ENCODE measurements at regions not wholly inside any gene's neighbourhood (a gene's known extent, or its start where the extent isn't known, plus 50 kb on each side); places are given as distances from the start of the nearest gene placed in this dataset.
"Not testable (repeated sequence)": the region's sequence is repeated elsewhere in the genome, so short reads cannot be mapped to it uniquely, and the experiment has no call there.

GRCh38 chr1:178607718-178608408 lies 95.0 kb downstream of the TEX35 start:
- DNase-seq (ENCODE audit: low spot score), result no peak

GRCh38 chr1:178609015-178609414 lies 96.1 kb downstream of the TEX35 start:
- no peak for DNase-seq (ENCODE audit: low spot score)

- DNase-seq (ENCODE audit: low spot score), result not testable (repeated sequence)
These were observed 97.9 kb downstream of the TEX35 start for GRCh38 chr1:178610690-178611410.

- DNase-seq (ENCODE audit: low spot score), result no peak
These were observed 99.4 kb downstream of the TEX35 start for GRCh38 chr1:178612261-178612660.

GRCh38 chr1:178613271-178613945 lies 100.5 kb downstream of the TEX35 start:
- DNase-seq (ENCODE audit: low spot score), result no peak

GRCh38 chr1:178614286-178614685 lies 101.4 kb downstream of the TEX35 start:
- no peak for DNase-seq (ENCODE audit: low spot score)

GRCh38 chr1:178619042-178619927 lies 105.8 kb upstream of the RALGPS2 start:
- DNase-seq (ENCODE audit: low spot score), result no peak

- DNase-seq (ENCODE audit: low spot score), result no peak
These were observed 104.2 kb upstream of the RALGPS2 start for GRCh38 chr1:178620584-178621475.

GRCh38 chr1:178621822-178622221 lies 103.2 kb upstream of the RALGPS2 start:
- DNase-seq (ENCODE audit: low spot score), result no peak

- no peak for DNase-seq (ENCODE audit: low spot score)
These were observed 99.3 kb upstream of the RALGPS2 start for GRCh38 chr1:178625695-178626094.

GRCh38 chr1:178627037-178627436 lies 98.0 kb upstream of the RALGPS2 start:
- DNase-seq (ENCODE audit: low spot score), result no peak

- DNase-seq (ENCODE audit: low spot score), result no peak
These were observed 96.3 kb upstream of the RALGPS2 start for GRCh38 chr1:178628637-178629251.

GRCh38 chr1:178629252-178630154 lies 95.5 kb upstream of the RALGPS2 start:
- peak; percentile 34 for DNase-seq (ENCODE audit: low spot score)

GRCh38 chr1:178630417-178630816 lies 94.6 kb upstream of the RALGPS2 start:
- DNase-seq (ENCODE audit: low spot score), result no peak

GRCh38 chr1:178632653-178633052 lies 92.4 kb upstream of the RALGPS2 start:
- no peak for DNase-seq (ENCODE audit: low spot score)

- DNase-seq (ENCODE audit: low spot score), result no peak
These were observed 92.0 kb upstream of the RALGPS2 start for GRCh38 chr1:178633056-178633455.

GRCh38 chr1:178634445-178634844 lies 90.6 kb upstream of the RALGPS2 start:
- DNase-seq (ENCODE audit: low spot score), result no peak

- no peak for DNase-seq (ENCODE audit: low spot score)
These were observed 87.2 kb upstream of the RALGPS2 start for GRCh38 chr1:178637841-178638240.

GRCh38 chr1:178639326-178639725 lies 85.7 kb upstream of the RALGPS2 start:
- DNase-seq (ENCODE audit: low spot score), result no peak

- no peak for DNase-seq (ENCODE audit: low spot score)
These were observed 82.8 kb upstream of the RALGPS2 start for GRCh38 chr1:178642282-178642681.
